Upper lobe of right lung (tissue), 1 donor: ENCODE measurements at regions not wholly inside any gene's neighbourhood (a gene's known extent, or its start where the extent isn't known, plus 50 kb on each side); places are given as distances from the start of the nearest gene placed in this dataset.

Experiments used
- ATAC-seq: fragments of 200-7000 bp; cut with Tn5 transposase; one replicate; pipeline ENCODE4 v1.9.1; 2020; ENCODE audit warnings: mild to moderate bottlenecking, moderate library complexity
- DNase-seq: peaks from one replicate; pipeline ENCODE4 v3.0.0-alpha.2; 2020
- H3K27ac ChIP-seq: fragments of 200-600 bp; one replicate; pipeline ENCODE4 v1.8.0; 2022
- H3K27me3 ChIP-seq: fragments of 200-600 bp; one replicate; pipeline ENCODE4 v1.8.0; 2022; ENCODE audit warnings: mild to moderate bottlenecking
- H3K36me3 ChIP-seq: fragments of 200-600 bp; one replicate; pipeline ENCODE4 v1.8.0; 2022
- H3K4me1 ChIP-seq: fragments of 200-600 bp; one replicate; pipeline ENCODE4 v1.8.0; 2022
- H3K4me3 ChIP-seq: fragments of 200-600 bp; one replicate; pipeline ENCODE4 v1.8.0; 2022; ENCODE audit warnings: mild to moderate bottlenecking
- H3K9me3 ChIP-seq: fragments of 200-600 bp; one replicate; pipeline ENCODE4 v1.8.0; 2022
- intact Hi-C: fragments of 100-400 bp; cut with DNase I; formaldehyde crosslinking; loops from one replicate; pipeline ENCODE4 v1.11.0; 2022
- TF ChIP-seq, protein P1 (sequence below): fragments of 200-600 bp; IDR thresholded peaks from one replicate; pipeline ENCODE4 v1.8.0; 2022; ENCODE audit warnings: antibody characterized with exemption
- donor health status: DM: no; HTN: yes; CAD: no; lungs with severe emphysema.

DNA sequence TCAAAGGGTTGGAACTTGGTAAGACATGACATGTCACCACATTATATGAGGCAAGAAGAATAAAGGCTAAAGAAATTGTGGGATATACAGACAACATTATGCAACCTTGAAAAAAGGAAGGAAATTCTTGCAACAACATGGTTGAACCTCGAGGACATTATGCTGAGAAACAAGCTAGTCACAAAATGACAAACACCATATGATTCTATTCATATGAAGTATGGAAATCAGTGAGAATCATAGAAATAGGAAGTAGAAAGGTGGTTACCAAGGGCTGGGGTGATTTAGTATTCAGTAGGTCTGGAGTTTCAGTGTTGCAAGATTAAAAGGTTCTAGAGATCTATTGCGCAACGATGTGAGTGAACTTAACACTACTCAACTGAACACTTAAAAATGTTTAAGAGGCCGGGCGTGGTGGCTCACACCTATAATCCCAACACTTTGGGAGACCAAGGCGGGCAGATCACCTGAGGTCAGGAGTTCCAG is 126.9 kb upstream of the TBX20 start:
- ATAC-seq, result peak; percentile 82
- no peaks in the 10 kb centered on the region for H3K9me3 ChIP-seq

DNA sequence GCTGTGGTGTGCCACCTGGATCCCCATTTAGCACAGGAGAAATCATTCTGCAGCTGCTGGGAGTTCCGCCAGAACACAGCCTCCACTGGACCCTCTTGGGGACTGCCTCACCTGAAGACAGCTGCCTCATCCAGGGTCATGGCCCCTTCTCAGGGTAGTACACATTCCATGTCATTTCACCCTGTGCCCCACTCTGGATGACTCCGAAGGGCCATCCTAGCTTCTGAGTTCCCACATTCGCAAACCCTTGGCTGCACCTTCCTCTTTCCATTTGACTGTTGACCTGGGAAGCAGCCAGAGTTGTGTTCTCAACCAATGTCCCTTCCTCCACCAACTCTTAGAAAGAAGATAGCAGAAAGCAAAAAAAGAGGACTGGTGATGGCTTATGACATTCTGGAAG is 125.6 kb upstream of the TBX20 start:
- no peaks in the 10 kb centered on the region for H3K36me3 ChIP-seq
- ATAC-seq (peak; percentile 65), DNase-seq (no peak)
- no peaks in the 10 kb centered on the region for H3K27me3 ChIP-seq
- no peaks in the 10 kb centered on the region for H3K4me1 ChIP-seq
- no peak overlapping the region for H3K27ac ChIP-seq
- TF ChIP-seq, protein P1, sequence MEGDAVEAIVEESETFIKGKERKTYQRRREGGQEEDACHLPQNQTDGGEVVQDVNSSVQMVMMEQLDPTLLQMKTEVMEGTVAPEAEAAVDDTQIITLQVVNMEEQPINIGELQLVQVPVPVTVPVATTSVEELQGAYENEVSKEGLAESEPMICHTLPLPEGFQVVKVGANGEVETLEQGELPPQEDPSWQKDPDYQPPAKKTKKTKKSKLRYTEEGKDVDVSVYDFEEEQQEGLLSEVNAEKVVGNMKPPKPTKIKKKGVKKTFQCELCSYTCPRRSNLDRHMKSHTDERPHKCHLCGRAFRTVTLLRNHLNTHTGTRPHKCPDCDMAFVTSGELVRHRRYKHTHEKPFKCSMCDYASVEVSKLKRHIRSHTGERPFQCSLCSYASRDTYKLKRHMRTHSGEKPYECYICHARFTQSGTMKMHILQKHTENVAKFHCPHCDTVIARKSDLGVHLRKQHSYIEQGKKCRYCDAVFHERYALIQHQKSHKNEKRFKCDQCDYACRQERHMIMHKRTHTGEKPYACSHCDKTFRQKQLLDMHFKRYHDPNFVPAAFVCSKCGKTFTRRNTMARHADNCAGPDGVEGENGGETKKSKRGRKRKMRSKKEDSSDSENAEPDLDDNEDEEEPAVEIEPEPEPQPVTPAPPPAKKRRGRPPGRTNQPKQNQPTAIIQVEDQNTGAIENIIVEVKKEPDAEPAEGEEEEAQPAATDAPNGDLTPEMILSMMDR, result no peak
- no peaks in the 10 kb centered on the region for H3K9me3 ChIP-seq
- no peak overlapping the region for H3K4me3 ChIP-seq
- intact Hi-C loops, result no loop called here

More for the DNA sequence above, 126.9 kb upstream of the TBX20 start:
- intact Hi-C loops, result no loop called here
- H3K4me3 ChIP-seq, result no peak overlapping the region
- no peak overlapping the region for H3K27ac ChIP-seq
- TF ChIP-seq, protein P1, result no peak
- H3K27me3 ChIP-seq, result no peaks in the 10 kb centered on the region
- no peaks in the 10 kb centered on the region for H3K36me3 ChIP-seq
- H3K4me1 ChIP-seq, result no peaks in the 10 kb centered on the region
- peak; percentile 69 for DNase-seq

DNA sequence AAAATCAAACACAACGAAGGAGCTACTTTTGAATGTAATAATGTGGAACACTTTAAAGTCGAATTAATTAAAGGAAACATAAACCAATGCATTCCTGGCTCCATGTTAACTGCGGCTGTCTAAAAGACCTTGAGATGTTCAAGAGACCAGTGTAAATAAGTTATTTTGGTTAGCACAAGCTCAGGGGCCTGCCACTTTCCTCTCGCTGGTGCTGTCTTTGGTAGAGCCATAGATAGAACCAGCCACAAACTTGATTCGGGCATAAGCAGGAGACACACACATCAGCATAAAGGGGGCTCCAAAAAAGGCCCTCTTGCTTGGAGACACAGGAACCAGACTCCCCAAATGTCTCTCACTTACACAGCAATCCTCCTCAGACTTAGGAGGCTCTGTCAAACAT is 121.6 kb upstream of the TBX20 start:
- H3K9me3 ChIP-seq, result no peaks in the 10 kb centered on the region
- TF ChIP-seq, protein P1, result no peak
- H3K4me3 ChIP-seq, result no peak overlapping the region
- intact Hi-C loops, result no loop called here
- ATAC-seq (no peak), DNase-seq (no peak)
- no peaks in the 10 kb centered on the region for H3K36me3 ChIP-seq
- H3K27me3 ChIP-seq, result no peaks in the 10 kb centered on the region
- H3K27ac ChIP-seq, result no peak overlapping the region
- no peaks in the 10 kb centered on the region for H3K4me1 ChIP-seq

DNA sequence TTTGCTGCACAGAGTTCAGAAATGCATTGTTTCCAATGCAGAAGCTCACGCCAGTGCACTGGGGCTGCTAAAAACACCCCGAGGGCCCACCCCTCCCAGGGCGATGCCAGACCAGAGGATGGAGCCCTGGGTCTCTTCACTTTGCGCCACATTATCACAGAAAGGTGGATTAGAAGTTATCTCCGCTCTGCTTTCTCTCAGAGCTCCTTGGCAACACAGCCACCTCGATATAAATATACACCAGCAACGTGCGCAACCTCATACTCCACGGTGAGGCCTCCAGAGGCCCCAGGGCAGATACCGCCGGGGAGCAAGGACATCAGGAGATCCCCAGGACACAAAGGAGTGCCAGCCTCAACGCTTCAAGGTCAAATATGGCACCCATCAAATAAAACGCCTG is 121.0 kb upstream of the TBX20 start:
- intact Hi-C loops, result no loop called here

DNA sequence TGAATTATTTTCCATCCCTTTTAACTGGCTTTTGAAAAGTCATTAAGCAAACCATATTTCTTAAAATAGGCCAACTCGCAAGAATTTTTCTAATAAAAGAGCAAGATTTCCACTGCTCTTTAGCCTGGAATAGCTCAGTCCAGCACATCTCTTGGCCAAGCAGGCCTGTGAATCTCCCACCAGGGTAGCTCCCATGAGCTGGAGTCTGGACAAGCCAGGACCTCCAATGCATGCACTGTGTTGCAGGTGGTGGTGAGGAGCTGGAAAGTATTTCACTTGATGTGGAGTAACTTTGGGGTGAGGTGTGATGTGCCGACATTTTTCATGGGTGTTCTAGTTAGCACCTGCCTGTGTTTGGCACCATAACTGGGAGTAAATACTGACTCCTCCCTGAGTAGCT is 117.3 kb upstream of the TBX20 start:
- Histone ChIP-seq H3K27ac (no peak overlapping the region), H3K4me3 (no peak overlapping the region), H3K9me3 (no peaks in the 10 kb centered on the region), H3K36me3 (no peaks in the 10 kb centered on the region), H3K4me1 (no peaks in the 10 kb centered on the region), H3K27me3 (no peaks in the 10 kb centered on the region)
- intact Hi-C loops, result no loop called here
- TF ChIP-seq, protein P1, result no peak
- DNase-seq, result no peak
- ATAC-seq, result no peak

More for the DNA sequence above, 121.0 kb upstream of the TBX20 start:
- TF ChIP-seq, protein P1, result no peak
- DNase-seq (no peak), ATAC-seq (no peak)
- Histone ChIP-seq H3K27ac (no peak overlapping the region), H3K27me3 (no peaks in the 10 kb centered on the region), H3K4me3 (no peak overlapping the region), H3K36me3 (no peaks in the 10 kb centered on the region), H3K4me1 (no peaks in the 10 kb centered on the region), H3K9me3 (no peaks in the 10 kb centered on the region)

DNA sequence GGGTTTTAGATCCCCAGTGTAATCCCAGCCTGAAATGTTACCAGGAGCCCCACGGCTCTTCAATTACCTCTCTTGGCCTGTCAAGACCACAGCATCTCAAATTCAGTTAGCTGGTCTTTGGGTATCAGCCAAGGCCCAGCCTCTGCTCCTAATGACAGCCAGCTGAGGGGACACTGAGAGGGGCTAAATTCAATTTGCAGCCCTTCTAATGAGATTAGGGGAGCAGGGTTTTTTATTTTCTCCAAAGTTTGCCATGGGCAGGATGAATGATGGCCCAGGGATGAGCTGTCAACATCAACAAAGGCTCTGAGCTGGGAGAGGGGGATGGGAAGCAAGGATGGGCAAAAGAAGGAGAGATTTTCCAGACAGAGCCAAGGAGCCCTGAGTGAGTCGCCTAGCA is 116.8 kb upstream of the TBX20 start:
- TF ChIP-seq, protein P1, result no peak
- intact Hi-C loops, result no loop called here
- H3K27me3 ChIP-seq, result no peaks in the 10 kb centered on the region
- H3K4me1 ChIP-seq, result no peaks in the 10 kb centered on the region
- H3K27ac ChIP-seq, result no peak overlapping the region
- DNase-seq (no peak), ATAC-seq (no peak)
- H3K4me3 ChIP-seq, result no peak overlapping the region
- H3K9me3 ChIP-seq, result no peaks in the 10 kb centered on the region
- H3K36me3 ChIP-seq, result no peaks in the 10 kb centered on the region
